ENCODE measurements at regions not wholly inside any gene's neighbourhood (a gene's known extent, or its start where the extent isn't known, plus 50 kb on each side); places are given as distances from the start of the nearest gene placed in this dataset.

DNA sequence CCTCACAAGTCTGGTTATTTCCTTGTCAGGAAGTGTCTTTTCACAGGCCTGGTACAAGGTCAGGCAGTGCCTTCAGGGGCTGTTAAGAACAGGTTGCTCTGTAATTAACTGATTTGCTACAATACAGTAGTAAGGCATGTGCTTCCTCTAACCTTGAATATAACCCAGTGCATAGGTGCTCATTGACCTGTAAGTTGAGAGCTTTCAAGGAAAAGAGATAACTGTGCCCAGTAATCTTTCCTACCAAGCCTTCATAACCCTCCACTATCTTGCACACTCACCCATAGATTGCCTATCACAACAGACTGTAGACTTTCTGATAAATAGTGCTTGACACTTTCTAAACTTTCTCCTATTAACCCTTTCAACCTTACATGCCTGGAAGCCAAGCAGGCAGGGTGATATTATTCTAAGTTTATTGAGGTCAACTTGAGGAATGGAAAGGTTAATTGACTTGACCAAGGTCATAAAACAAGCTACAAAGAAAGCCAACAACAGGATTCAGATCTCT lies 148.1 kb downstream of the PPARGC1A start:
- no peak for DNase-seq

- no peak for DNase-seq
Observed at GRCh38 chr4:23737571-23737970, 152.3 kb downstream of the PPARGC1A start.

GRCh38 chr4:23736466-23736865 lies 153.4 kb downstream of the PPARGC1A start:
- DNase-seq = no peak

- DNase-seq = no peak
Observed at GRCh38 chr4:23734000-23734399, 155.8 kb downstream of the PPARGC1A start.

DNA sequence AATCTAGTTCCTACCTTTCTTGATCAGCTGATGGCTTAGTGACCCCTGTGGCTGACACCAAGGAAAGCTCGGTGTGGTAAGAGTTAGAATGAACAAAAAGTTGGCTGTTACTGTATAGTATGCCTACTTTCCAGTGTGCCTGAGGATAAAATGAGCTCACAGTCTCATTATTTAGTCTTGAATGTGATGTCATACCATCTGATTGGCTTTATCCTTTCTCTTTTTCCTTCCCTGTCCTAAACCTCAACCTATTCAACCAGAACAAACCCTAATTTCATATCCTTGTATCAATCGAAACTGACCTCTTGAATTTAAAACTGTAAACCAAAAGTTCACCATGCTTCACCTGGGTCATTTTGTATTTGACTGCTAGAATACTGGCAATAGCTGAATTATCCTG lies 156.4 kb downstream of the PPARGC1A start:
- no peak for DNase-seq

GRCh38 chr4:23730998-23731397 lies 158.8 kb downstream of the PPARGC1A start:
- no peak for DNase-seq

GRCh38 chr4:23728971-23729370 lies 160.9 kb downstream of the PPARGC1A start:
- no peak for DNase-seq

DNA sequence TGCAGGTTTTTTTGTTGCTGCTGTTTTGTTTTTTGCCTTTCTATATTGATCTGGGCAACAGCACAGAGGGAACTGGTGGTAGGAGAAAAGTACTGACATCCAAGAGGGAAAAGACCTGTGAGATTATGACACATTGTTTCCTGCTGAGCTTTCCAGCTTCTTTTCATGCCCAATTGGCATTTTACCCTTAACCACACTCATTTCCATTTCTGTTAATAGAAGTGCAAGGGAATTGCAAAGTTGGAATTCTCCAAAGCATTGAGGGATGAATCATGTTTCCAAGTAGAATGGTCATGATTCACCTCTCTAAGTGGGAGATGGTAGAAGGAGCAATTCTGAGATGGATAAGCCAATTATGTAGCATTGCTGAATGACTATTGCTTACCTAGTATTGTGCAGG lies 161.5 kb downstream of the PPARGC1A start:
- no peak for DNase-seq

DNA sequence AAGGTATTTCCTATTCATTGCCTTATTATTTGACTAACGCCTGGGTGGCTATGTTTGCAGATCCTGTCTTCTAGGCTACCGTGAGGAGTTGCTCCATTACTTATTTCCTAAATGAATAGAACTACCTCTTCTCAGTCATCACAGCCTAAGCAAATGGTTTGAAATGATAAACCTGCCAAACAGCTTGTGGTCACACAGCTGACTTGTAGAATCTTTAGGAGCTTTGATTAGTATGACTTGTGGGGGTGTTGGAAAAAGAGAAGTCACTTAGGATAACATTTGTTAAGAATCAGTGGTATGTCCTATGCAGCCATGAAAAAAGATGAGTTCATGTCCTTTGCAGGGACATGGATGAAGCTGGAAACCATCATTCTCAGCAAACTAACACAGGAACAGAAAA lies 169.3 kb downstream of the PPARGC1A start:
- no peak for DNase-seq

DNA sequence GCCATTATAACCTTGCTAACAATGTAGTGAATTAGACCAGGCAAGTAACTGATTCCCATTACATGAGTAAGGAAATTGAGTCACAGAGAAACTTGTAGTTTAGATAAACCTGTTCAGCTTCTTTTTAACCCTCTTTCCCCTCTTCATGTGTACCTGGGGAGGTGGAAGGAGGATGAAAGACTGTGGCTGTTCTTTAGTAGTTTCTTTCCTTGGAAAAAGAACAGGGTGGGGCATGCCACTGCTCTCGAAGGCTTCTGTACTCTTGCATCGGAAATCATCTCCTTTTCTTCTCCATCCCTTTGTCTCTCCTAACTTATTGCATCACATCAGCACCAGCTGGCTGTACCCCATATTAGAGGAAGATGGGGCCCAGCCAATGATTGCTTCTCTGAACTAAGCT lies 171.4 kb downstream of the PPARGC1A start:
- DNase-seq = no peak

GRCh38 chr4:23717528-23718248 lies 172.2 kb downstream of the PPARGC1A start:
- DNase-seq = no peak

DNA sequence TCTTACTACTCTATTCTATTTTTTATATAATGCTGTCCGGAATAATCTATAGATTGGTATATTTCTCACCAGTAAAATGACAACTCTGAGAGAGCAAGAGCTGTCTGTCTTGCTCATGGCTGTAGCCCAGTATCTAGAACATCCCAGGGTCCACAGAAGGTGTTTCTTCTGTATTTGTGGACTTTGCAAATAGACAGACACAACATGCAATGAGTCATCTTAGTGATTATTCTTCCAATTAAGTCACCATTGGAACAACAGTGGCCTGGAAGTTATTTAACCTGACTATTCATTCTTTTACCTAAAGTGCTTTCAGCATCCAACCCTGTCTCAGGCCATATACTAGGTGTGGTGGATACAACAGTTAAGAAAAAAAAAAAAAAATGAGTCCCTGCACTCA lies 179.5 kb downstream of the PPARGC1A start:
- DNase-seq = no peak

- DNase-seq = no peak
Observed at GRCh38 chr4:23707652-23708026, 182.2 kb downstream of the PPARGC1A start.

DNA sequence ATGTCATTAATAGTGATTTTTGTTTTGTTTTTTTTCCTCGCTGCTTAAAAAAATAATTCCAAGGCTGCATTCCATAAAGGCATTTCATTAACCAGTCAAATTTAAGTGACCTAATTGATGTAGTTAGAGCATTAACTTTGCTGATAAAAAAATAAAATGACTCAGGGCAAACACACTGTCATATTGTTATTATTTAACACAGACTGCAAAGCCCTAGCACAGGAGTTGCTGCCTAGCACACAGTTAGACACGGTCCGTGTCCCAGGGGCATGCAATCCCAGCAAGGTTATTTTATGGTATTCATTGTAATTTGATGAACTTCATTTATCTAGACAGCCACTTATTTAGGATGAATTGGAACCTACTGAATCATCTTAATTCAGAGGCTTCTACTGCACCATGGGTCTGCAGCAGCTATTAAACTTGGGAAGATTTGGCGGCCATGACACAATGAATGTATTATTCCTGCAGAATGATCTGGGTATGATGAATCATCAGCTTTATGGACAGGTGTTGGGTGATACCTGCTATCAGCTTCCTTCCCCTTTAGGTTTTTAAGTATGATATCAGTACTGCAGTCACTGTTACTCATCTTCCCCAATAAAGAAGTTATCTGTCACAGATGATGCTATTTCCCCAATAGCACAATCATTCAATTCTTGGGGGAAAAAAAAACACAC lies 182.7 kb downstream of the PPARGC1A start:
- no peak for DNase-seq

GRCh38 chr4:23700197-23700596 lies 189.7 kb downstream of the PPARGC1A start:
- DNase-seq = no peak

DNA sequence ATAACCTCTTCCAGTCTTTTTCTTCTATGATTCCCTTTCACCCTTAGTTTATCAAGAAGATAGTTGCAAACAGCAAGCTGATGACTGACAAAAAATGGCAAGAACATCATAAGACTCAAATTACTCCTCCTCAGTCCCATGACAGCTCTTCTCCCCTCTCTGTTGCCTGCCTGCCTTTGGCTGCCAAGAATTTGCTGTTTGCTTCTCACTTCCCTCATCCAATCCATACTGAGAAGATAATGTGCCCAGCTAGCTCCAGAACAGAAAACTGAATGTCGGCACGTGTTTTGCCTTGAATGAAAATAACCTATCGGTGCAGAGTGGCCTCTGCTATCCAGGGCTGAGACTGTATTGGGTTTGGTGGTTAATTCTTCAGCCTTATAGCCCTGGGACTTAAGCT lies 192.1 kb downstream of the PPARGC1A start:
- DNase-seq = no peak

DNA sequence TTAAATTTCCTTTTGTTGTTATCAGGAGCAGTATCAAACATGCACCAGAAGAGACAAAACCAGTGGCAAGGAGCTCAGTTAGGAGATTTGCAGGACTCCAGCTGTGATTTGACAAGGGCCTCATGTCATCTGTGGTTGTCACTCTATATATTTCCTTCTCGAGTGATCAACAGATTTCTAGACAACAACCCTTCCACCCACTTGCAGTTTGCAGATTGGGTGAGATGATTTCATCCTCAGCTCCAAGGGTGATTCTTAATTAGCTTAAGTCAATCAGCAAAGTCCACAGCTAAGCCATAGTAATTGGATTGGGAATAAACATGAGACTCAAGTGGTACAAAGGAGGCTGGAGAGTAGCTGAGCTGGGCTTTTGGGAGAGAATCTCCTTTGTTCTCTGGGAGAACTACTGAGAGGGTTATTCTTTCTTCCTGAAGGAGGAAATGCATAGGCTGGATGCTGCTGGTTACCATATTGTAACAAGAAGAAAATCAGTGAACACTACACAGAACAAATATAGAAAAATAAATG lies 192.8 kb downstream of the PPARGC1A start:
- DNase-seq = peak; percentile 9

DNA sequence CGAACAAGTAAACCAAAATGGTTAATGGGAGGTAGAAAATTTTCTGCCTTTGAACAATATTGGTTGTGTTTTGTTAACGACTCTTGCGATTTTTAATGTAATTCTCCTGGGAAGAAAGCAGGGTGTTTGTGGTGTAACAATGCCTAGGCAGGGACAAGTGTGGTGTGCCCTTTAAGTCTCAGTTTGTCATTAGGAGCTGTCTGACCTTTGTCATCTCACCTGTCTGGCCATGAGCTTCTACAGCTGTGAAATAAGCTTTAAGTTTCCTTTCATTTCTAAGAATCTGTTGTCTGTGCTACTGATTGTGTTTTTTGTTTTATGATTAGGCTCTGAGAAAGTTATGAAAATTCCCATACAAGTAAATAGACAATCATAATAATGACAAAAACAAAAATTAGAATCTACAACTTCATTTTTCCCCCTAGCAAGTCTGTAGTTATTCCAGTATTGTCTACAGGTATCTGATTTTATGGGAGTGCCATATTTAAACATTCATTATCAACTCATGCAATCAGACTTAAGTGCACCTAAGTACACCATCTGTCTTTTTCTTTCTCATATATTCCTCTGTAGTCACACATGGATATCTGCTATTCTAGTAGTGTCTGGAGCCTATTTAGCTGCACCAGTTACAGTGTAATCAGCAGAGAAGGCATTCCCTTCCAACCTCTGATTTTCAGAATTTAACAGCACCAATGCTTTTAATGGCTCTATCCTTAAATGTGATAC lies 203.5 kb downstream of the PPARGC1A start:
- DNase-seq = no peak

DNA sequence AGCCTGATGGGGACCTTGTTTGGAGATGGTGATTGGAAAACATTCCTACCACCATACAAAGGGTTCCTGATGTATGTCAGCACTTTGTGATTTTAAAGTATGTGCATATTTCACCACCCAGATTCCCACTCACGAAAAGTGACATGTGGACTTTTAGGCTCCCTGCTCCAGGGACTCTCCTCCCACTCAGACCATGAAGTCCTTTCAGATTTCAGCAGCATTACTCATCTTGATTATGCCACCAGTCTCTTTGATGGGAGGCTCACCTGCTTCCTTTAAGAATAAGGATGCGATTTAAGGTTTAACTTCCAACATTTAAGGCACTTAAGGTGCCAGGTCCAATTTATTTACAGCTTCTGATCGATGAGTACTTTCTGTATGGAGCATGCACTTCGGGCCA lies 204.4 kb downstream of the PPARGC1A start:
- no peak for DNase-seq

DNA sequence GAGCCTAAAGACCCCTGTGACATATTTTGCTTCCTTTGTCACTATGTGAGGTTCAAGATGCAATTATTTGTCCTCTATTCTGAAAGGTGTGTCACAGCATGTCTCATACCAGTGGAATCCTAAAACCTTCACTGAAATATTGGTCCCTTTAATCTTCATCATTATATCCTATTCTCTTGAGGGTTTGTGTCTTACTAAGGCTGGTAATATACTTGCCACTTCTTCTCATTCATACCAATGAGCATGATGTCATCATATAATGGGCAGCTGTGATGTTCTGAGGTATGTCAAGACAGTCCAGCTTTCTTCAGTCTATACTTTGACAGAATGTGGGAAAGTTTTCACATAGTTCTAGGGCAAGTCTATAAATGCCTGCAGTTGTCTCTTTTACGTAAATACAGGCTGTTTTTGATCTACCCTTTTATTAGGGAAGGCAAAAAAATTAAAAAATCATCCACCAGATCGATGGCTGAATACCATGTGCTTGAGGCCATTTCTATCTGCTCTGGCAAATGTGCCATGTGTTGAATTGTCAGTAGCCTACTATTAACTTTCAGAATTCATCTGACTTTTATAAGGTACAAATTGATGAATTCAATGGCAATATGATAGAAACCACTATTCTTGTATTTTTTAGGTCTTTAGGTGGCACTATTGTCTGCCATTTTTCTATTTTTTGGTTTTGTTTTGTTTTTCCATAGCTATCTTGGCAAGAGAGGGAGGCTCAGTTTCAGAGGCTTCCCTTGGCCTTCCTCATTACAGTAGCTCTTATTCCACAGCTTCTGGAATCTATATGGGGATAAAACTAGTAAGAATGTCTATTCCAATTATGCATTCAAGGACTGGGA lies 209.0 kb downstream of the PPARGC1A start:
- no peak for DNase-seq

DNA sequence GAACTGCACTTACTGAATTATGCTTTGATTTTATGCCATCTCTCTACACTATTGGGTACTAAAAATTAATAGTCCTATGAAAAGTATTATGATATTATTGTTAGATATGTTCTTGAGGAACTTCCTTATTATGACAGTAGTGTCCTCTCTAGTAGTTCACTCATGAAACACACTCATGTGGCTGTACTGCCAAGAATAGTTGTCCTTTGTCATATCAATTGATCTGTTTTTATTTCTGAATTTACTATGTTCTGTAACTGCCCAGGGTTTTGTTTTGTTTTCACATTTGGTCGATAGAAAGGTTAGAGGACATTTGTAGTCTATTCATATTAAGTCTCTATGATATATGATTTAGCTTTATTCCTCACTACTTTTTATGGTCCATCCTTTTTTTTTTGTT lies 215.2 kb downstream of the PPARGC1A start:
- no peak for DNase-seq

GRCh38 chr4:23667659-23668058 lies 222.2 kb downstream of the PPARGC1A start:
- no peak for DNase-seq

GRCh38 chr4:23660865-23661264 lies 229.0 kb downstream of the PPARGC1A start:
- no peak for DNase-seq

Measured in retina (tissue), 1 donor.